ENCODE measurements at regions not wholly inside any gene's neighbourhood (a gene's known extent, or its start where the extent isn't known, plus 50 kb on each side); places are given as distances from the start of the nearest gene placed in this dataset.

DNA sequence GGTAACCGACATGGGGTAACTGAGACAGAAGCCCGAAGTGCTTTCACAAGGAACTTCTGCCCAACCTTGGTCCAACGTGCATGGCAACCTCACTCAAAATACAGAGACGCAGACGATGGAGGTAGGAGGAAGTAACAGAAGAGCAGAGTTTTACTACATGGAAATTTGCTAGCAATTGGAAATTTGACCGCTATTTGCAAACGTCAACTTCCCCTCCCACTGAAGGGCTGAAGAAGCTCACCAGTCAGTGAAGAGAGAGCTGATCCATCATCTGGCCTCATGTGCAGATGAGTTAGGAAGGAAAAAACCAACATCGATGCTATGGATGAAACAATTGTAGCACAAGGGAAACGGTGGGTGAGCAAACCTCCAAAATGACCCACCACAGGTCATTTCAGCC, 196.7 kb downstream of the RGS3 start:
- no peaks in the 10 kb centered on the region for H3K79me2 ChIP-seq (replicated peaks; ENCODE audit: insufficient read depth, low read length)
- H3K27ac ChIP-seq (ENCODE audit: low read length), result no peak overlapping the region
- H3K4me2 ChIP-seq (ENCODE audit: low read length), result no peak overlapping the region
- no peak overlapping the region for H3K9ac ChIP-seq (ENCODE audit: low read length)
- no peaks in the 10 kb centered on the region for H3K9me2 ChIP-seq (ENCODE audit: insufficient read depth, low read length)
- H3K4me3 ChIP-seq (ENCODE audit: low read length), result no peak overlapping the region
- H3F3A ChIP-seq (ENCODE audit: insufficient read depth, low read length, poor library complexity, severe bottlenecking), result no peaks in the 10 kb centered on the region
- no peaks in the 10 kb centered on the region for H3K9me3 ChIP-seq (ENCODE audit: low read length)
- no peaks in the 10 kb centered on the region for H3K36me3 ChIP-seq (ENCODE audit: insufficient read depth, low read length)
- H2AFZ ChIP-seq (ENCODE audit: low read depth, low read length), result no peak overlapping the region
- no peaks in the 10 kb centered on the region for H3K27me3 ChIP-seq (ENCODE audit: insufficient read depth, low read depth, low read length)
- no peak for TF ChIP-seq EZH2 (IDR thresholded peaks at IDR 0.05; ENCODE audit: borderline replicate concordance, insufficient read depth, low read length, poor library complexity, severe bottlenecking)
- no peak for TF ChIP-seq TAF1 (IDR thresholded peaks at IDR 0.05; ENCODE audit: low read depth)
- no peak for TF ChIP-seq RAD21 (conservative IDR thresholded peaks at IDR 0.05)
- no peak for TF ChIP-seq SMC3 (conservative IDR thresholded peaks at IDR 0.05; ENCODE audit: poor library complexity)
- TF ChIP-seq MXI1 (conservative IDR thresholded peaks at IDR 0.05; ENCODE audit: poor library complexity, severe bottlenecking), result no peak
- no peak for TF ChIP-seq EP300 (conservative IDR thresholded peaks at IDR 0.05; ENCODE audit: poor library complexity, severe bottlenecking)
- TF ChIP-seq POLR2AphosphoS5 (IDR thresholded peaks at IDR 0.05), result no peak
- TF ChIP-seq, protein P1, sequence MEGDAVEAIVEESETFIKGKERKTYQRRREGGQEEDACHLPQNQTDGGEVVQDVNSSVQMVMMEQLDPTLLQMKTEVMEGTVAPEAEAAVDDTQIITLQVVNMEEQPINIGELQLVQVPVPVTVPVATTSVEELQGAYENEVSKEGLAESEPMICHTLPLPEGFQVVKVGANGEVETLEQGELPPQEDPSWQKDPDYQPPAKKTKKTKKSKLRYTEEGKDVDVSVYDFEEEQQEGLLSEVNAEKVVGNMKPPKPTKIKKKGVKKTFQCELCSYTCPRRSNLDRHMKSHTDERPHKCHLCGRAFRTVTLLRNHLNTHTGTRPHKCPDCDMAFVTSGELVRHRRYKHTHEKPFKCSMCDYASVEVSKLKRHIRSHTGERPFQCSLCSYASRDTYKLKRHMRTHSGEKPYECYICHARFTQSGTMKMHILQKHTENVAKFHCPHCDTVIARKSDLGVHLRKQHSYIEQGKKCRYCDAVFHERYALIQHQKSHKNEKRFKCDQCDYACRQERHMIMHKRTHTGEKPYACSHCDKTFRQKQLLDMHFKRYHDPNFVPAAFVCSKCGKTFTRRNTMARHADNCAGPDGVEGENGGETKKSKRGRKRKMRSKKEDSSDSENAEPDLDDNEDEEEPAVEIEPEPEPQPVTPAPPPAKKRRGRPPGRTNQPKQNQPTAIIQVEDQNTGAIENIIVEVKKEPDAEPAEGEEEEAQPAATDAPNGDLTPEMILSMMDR (IDR thresholded peaks at IDR 0.05; ENCODE audit: poor library complexity, severe bottlenecking), result no peak
- TF ChIP-seq, protein P2, sequence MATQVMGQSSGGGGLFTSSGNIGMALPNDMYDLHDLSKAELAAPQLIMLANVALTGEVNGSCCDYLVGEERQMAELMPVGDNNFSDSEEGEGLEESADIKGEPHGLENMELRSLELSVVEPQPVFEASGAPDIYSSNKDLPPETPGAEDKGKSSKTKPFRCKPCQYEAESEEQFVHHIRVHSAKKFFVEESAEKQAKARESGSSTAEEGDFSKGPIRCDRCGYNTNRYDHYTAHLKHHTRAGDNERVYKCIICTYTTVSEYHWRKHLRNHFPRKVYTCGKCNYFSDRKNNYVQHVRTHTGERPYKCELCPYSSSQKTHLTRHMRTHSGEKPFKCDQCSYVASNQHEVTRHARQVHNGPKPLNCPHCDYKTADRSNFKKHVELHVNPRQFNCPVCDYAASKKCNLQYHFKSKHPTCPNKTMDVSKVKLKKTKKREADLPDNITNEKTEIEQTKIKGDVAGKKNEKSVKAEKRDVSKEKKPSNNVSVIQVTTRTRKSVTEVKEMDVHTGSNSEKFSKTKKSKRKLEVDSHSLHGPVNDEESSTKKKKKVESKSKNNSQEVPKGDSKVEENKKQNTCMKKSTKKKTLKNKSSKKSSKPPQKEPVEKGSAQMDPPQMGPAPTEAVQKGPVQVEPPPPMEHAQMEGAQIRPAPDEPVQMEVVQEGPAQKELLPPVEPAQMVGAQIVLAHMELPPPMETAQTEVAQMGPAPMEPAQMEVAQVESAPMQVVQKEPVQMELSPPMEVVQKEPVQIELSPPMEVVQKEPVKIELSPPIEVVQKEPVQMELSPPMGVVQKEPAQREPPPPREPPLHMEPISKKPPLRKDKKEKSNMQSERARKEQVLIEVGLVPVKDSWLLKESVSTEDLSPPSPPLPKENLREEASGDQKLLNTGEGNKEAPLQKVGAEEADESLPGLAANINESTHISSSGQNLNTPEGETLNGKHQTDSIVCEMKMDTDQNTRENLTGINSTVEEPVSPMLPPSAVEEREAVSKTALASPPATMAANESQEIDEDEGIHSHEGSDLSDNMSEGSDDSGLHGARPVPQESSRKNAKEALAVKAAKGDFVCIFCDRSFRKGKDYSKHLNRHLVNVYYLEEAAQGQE (IDR thresholded peaks at IDR 0.05; ENCODE audit: borderline replicate concordance), result no peak
- no peaks in the 10 kb centered on the region for H4K20me1 ChIP-seq (ENCODE audit: insufficient read depth)

DNA sequence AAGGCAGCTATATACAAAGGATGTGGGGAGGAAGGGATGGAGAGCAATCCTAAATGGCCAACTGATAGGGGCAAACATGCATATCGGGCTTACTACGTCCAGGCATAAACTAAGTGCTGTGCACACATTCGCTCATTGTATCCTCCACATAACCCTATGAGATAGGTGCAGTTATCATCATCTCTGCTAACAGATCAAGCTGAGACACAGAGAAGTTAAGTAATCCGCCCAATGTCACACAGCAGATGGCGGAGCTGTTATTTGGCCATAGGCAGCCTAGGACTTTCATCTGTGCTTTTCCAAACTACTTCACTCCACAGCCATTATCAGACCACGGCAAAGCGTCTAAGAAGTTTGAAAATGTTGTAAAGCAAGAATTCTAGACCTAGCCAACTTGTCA, 197.5 kb downstream of the RGS3 start:
- no peaks in the 10 kb centered on the region for H4K20me1 ChIP-seq (ENCODE audit: insufficient read depth)
- H2AFZ ChIP-seq (ENCODE audit: low read depth, low read length), result no peak overlapping the region
- no peak overlapping the region for H3K9ac ChIP-seq (ENCODE audit: low read length)
- H3K27me3 ChIP-seq (ENCODE audit: insufficient read depth, low read depth, low read length), result no peaks in the 10 kb centered on the region
- H3K9me3 ChIP-seq (ENCODE audit: low read length), result no peaks in the 10 kb centered on the region
- H3F3A ChIP-seq (ENCODE audit: insufficient read depth, low read length, poor library complexity, severe bottlenecking), result no peaks in the 10 kb centered on the region
- no peak overlapping the region for H3K4me3 ChIP-seq (ENCODE audit: low read length)
- H3K36me3 ChIP-seq (ENCODE audit: insufficient read depth, low read length), result no peaks in the 10 kb centered on the region
- no peak overlapping the region for H3K4me2 ChIP-seq (ENCODE audit: low read length)
- no peak overlapping the region for H3K27ac ChIP-seq (ENCODE audit: low read length)
- no peaks in the 10 kb centered on the region for H3K9me2 ChIP-seq (ENCODE audit: insufficient read depth, low read length)
- TF ChIP-seq EP300 (conservative IDR thresholded peaks at IDR 0.05; ENCODE audit: poor library complexity, severe bottlenecking) (no peak), SMC3 (conservative IDR thresholded peaks at IDR 0.05; ENCODE audit: poor library complexity) (no peak), RAD21 (conservative IDR thresholded peaks at IDR 0.05) (no peak), POLR2AphosphoS5 (IDR thresholded peaks at IDR 0.05) (no peak), TAF1 (IDR thresholded peaks at IDR 0.05; ENCODE audit: low read depth) (no peak), MXI1 (conservative IDR thresholded peaks at IDR 0.05; ENCODE audit: poor library complexity, severe bottlenecking) (no peak), EZH2 (IDR thresholded peaks at IDR 0.05; ENCODE audit: borderline replicate concordance, insufficient read depth, low read length, poor library complexity, severe bottlenecking) (no peak)
- TF ChIP-seq, protein P2 (IDR thresholded peaks at IDR 0.05; ENCODE audit: borderline replicate concordance), result no peak
- TF ChIP-seq, protein P1 (IDR thresholded peaks at IDR 0.05; ENCODE audit: poor library complexity, severe bottlenecking), result no peak
- H3K79me2 ChIP-seq (replicated peaks; ENCODE audit: insufficient read depth, low read length), result no peaks in the 10 kb centered on the region

All from neural cell (in vitro differentiated cells).